Ovary (tissue), 3 donors: ENCODE measurements at regions not wholly inside any gene's neighbourhood (a gene's known extent, or its start where the extent isn't known, plus 50 kb on each side); places are given as distances from the start of the nearest gene placed in this dataset.

ENCODE experiments used
- CTCF ChIP-seq, 3 donors: fragments of 450-650 bp in 2 of 3; fragments of 200-600 bp in 1 of 3; IDR thresholded peaks; one replicate each; pipeline versions ENCODE4 v1.5.1 to v1.8.0; 2016 to 2022; ENCODE audit warnings: antibody characterized with exemption in 3 of 3, mild to moderate bottlenecking in 1 of 3
- EP300 ChIP-seq: sonication (generic); formaldehyde crosslinking; IDR thresholded peaks from one replicate; pipeline ENCODE4 v1.6.1; 2017; ENCODE audit warnings: antibody characterized with exemption
- POLR2A ChIP-seq: fragments of 450-650 bp; IDR thresholded peaks from one replicate; pipeline ENCODE4 v1.6.1; 2017; ENCODE audit warnings: antibody characterized with exemption, mild to moderate bottlenecking, moderate library complexity
- donor health status: DM: no; HTN: no; CAD: no.

DNA sequence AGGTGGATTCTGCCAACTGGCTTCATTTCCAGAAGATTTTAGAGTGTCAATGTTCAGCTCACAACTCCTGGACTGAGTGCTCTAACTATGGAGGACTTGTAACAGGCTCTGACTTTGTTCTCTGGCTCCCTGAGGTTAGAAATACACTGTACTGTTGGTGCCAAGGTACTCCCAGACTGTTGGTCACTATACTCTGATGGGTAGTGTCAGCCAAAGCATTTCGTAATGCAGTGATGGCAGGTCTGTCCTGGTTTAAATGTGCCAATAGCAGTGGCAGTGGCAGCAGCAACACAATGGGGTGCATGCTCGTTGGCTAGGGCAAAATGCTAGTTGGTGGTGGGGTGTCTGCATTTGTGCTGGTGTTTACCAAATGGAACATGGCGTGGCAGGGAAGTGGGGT, 472.2 kb downstream of the TDRD3 start:
- TF ChIP-seq EP300 (no peak), CTCF (IDR thresholded peaks at IDR 0.05) (no peak), POLR2A (no peak)
